ENCODE measurements at regions not wholly inside any gene's neighbourhood (a gene's known extent, or its start where the extent isn't known, plus 50 kb on each side); places are given as distances from the start of the nearest gene placed in this dataset.
"Not testable (repeated sequence)": the region's sequence is repeated elsewhere in the genome, so short reads cannot be mapped to it uniquely, and the experiment has no call there.

- no peak overlapping the region for H3K4me3 ChIP-seq (ENCODE audit: low read depth, low read length)
- peaks cover 10% of the 10 kb centered on the region for H3K4me1 ChIP-seq (ENCODE audit: control insufficient read depth, insufficient read depth, low read length)
- H3K9me3 ChIP-seq (ENCODE audit: control insufficient read depth, insufficient read depth, low read depth, low read length): no peaks in the 10 kb centered on the region
- H3K9ac ChIP-seq (ENCODE audit: low read length): no peak overlapping the region
- H3K36me3 ChIP-seq (ENCODE audit: control insufficient read depth, insufficient read depth, low read length): no peaks in the 10 kb centered on the region
- no peak overlapping the region for H3K27ac ChIP-seq (ENCODE audit: low read depth, low read length)
- H3K27me3 ChIP-seq (ENCODE audit: control insufficient read depth, insufficient read depth, low read length): no peaks in the 10 kb centered on the region; the same call in 1 of the 2 replicates
Observed at GRCh38 chr22:19658967-19659804, 55.1 kb upstream of the SEPTIN5 start.

GRCh38 chr22:19659805-19660345 lies 54.4 kb upstream of the SEPTIN5 start:
- Histone ChIP-seq H3K27ac (ENCODE audit: low read depth, low read length) (no peak overlapping the region), H3K36me3 (ENCODE audit: control insufficient read depth, insufficient read depth, low read length) (no peaks in the 10 kb centered on the region), H3K4me1 (ENCODE audit: control insufficient read depth, insufficient read depth, low read length) (peaks cover 5% of the 10 kb centered on the region; the same call in 1 of the 2 replicates), H3K4me3 (ENCODE audit: low read depth, low read length) (no peak overlapping the region), H3K9ac (ENCODE audit: low read length) (no peak overlapping the region), H3K27me3 (ENCODE audit: control insufficient read depth, insufficient read depth, low read length) (no peaks in the 10 kb centered on the region; the same call in 1 of the 2 replicates), H3K9me3 (ENCODE audit: control insufficient read depth, insufficient read depth, low read depth, low read length) (no peaks in the 10 kb centered on the region)

DNA sequence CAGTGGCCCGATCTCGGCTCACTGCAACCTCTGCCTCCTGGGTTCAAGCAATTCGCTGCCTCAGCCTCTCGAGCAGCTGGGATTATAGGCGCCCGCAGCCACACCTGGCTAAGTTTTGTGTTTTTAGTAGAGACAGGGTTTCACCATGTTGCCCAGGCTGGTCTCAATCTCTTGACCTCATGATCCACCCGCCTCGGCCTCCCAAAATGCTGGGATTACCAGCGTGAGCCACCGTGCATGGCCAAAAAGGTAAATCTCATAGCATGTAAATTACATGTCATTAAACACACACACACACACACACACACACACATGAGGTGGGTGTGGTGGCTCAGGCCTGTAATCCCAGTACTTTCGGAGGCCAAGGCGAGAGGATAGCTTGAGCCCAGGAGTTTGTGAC lies 53.7 kb upstream of the SEPTIN5 start:
- not testable (repeated sequence) for H3K4me1 ChIP-seq (ENCODE audit: control insufficient read depth, insufficient read depth, low read length); H3K9ac ChIP-seq (ENCODE audit: low read length); H3K27ac ChIP-seq (ENCODE audit: low read depth, low read length); H3K9me3 ChIP-seq (ENCODE audit: control insufficient read depth, insufficient read depth, low read depth, low read length); H3K27me3 ChIP-seq (ENCODE audit: control insufficient read depth, insufficient read depth, low read length); H3K4me3 ChIP-seq (ENCODE audit: low read depth, low read length); H3K36me3 ChIP-seq (ENCODE audit: control insufficient read depth, insufficient read depth, low read length)

DNA sequence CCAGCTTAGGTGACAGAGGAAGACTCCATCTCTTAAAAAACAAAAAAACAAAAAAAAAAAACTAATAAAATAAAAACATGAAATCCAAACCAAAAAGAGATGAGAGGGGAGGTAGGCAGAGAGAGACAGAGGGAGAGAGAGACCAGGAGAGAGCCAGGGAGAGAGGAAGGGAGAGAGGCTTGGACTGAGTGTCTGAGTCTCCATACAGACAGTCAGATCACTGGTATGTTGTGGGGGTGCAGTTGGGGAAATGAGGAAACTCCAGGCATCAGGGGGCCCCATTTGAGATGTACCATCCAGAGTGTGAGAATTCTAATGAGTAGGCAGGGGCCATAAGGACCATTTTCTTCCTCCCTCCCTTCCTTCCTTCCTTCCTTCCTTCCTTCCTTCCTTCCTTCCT lies 53.1 kb upstream of the SEPTIN5 start:
- no peak overlapping the region for H3K9ac ChIP-seq (ENCODE audit: low read length)
- H3K4me3 ChIP-seq (ENCODE audit: low read depth, low read length): no peak overlapping the region
- H3K36me3 ChIP-seq (ENCODE audit: control insufficient read depth, insufficient read depth, low read length): no peaks in the 10 kb centered on the region
- no peaks in the 10 kb centered on the region for H3K9me3 ChIP-seq (ENCODE audit: control insufficient read depth, insufficient read depth, low read depth, low read length)
- H3K4me1 ChIP-seq (ENCODE audit: control insufficient read depth, insufficient read depth, low read length): 0 out of 2 replicates have a peak, but pooled peaks cover 5% of the 10 kb centered on the region
- no peak overlapping the region for H3K27ac ChIP-seq (ENCODE audit: low read depth, low read length)
- no peaks in the 10 kb centered on the region; the same call in 1 of the 2 replicates for H3K27me3 ChIP-seq (ENCODE audit: control insufficient read depth, insufficient read depth, low read length)

DNA sequence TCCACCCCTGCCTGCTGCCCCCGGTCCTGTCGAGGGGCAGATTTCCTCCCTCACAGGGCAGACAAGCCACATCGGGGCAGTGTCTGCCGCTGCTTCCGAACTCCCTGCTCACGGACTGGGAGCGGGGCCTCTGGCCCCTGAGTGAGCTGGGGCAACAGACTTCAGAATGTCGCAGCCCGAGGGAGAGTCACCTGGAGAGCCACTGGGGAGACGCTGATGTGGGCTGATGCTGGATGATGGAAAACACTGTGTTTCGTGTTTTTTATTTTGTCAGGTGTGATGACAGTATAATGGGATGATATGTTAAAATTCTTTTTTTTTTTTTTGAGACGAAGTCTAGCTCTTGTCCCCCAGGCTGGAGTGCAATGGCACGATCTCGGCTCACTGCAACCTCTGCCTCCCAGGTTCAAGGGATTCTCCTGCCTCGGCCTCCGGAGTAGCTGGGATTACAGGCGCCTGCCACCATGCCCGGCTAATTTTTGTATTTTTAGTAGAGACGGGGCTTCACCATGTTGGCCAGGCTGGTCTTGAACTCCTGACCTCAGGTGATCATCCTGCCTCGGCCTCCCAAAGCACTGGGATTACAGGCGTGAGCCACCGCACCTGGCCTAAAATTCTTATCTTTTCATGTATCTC lies 52.1 kb upstream of the SEPTIN5 start:
- not testable (repeated sequence) for H3K27me3 ChIP-seq (ENCODE audit: control insufficient read depth, insufficient read depth, low read length); H3K9me3 ChIP-seq (ENCODE audit: control insufficient read depth, insufficient read depth, low read depth, low read length); H3K4me1 ChIP-seq (ENCODE audit: control insufficient read depth, insufficient read depth, low read length); H3K4me3 ChIP-seq (ENCODE audit: low read depth, low read length); H3K27ac ChIP-seq (ENCODE audit: low read depth, low read length); H3K36me3 ChIP-seq (ENCODE audit: control insufficient read depth, insufficient read depth, low read length); H3K9ac ChIP-seq (ENCODE audit: low read length)

DNA sequence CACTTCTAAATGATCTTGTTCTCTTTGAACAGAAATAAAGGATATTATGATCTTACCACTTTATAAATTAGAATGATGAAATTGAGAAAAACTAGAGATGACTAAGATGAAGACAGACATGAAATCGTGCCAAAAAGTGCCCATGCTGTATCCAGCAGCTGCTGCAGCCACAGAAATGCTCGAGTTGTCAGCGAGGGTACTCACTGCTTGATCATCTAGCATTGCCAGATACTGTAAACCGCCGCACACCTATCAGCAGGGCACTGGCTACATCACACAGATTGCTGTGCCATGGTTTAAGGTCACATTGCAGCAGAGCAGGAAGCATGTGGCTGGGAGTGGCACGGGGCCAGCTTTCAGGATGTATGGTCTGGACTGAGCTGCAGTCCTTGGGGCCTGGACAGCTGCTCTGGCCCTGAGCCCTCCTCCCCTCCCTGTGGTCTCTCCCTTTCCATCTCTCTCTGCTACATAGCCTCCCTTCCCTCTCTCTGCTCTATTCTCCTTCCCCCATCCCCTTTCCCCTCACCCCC lies 51.0 kb upstream of the SEPTIN5 start:
- no peaks in the 10 kb centered on the region; the same call in 1 of the 2 replicates for H3K27me3 ChIP-seq (ENCODE audit: control insufficient read depth, insufficient read depth, low read length)
- no peak overlapping the region for H3K4me3 ChIP-seq (ENCODE audit: low read depth, low read length)
- H3K4me1 ChIP-seq (ENCODE audit: control insufficient read depth, insufficient read depth, low read length): 0 out of 2 replicates have a peak, but pooled peaks cover 5% of the 10 kb centered on the region
- no peak overlapping the region for H3K9ac ChIP-seq (ENCODE audit: low read length)
- no peak overlapping the region for H3K27ac ChIP-seq (ENCODE audit: low read depth, low read length)
- H3K36me3 ChIP-seq (ENCODE audit: control insufficient read depth, insufficient read depth, low read length): no peaks in the 10 kb centered on the region
- no peaks in the 10 kb centered on the region for H3K9me3 ChIP-seq (ENCODE audit: control insufficient read depth, insufficient read depth, low read depth, low read length)

DNA sequence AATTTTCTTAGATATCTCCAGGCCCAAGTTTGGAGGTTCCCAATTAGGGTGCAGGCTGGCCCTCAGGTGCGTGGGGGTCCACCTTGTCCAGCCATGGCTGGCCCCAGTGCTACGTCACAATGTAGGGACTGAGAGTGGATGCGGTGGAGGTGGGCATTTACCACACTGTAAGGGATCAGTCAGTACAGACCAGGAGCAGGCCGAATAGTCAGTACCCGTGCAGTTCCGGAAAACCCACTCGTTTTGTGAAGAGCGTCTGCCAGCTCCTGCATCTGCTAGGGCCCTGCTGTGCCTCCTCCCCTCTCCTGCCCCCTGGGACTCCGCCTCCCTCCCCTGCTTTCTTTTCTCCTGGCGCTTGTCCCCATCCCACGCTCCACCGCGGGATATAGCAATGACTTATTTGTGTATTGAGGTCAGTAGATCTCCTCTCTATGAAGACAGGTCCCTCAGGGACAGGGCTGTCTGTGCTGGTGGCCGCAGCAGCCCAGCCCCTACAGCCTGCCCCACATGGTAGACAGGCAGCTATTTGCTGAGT lies 50.4 kb upstream of the SEPTIN5 start:
- 0 out of 2 replicates have a peak, but pooled peaks cover 5% of the 10 kb centered on the region for H3K4me1 ChIP-seq (ENCODE audit: control insufficient read depth, insufficient read depth, low read length)
- no peak overlapping the region for H3K9ac ChIP-seq (ENCODE audit: low read length)
- no peak overlapping the region for H3K4me3 ChIP-seq (ENCODE audit: low read depth, low read length)

GRCh38 chr22:19664406-19664805 lies 49.9 kb upstream of the SEPTIN5 start:
- no peaks in the 10 kb centered on the region for H3K9me3 ChIP-seq (ENCODE audit: control insufficient read depth, insufficient read depth, low read depth, low read length)
- H3K27me3 ChIP-seq (ENCODE audit: control insufficient read depth, insufficient read depth, low read length): no peaks in the 10 kb centered on the region; the same call in 1 of the 2 replicates
- no peaks in the 10 kb centered on the region for H3K36me3 ChIP-seq (ENCODE audit: control insufficient read depth, insufficient read depth, low read length)
- H3K27ac ChIP-seq (ENCODE audit: low read depth, low read length): no peak overlapping the region
- H3K4me1 ChIP-seq (ENCODE audit: control insufficient read depth, insufficient read depth, low read length): 0 out of 2 replicates have a peak, but pooled peaks cover 5% of the 10 kb centered on the region
- no peak overlapping the region for H3K9ac ChIP-seq (ENCODE audit: low read length)
- no peak overlapping the region for H3K4me3 ChIP-seq (ENCODE audit: low read depth, low read length)

More for the DNA sequence above, 50.4 kb upstream of the SEPTIN5 start:
- Histone ChIP-seq H3K27ac (ENCODE audit: low read depth, low read length) (no peak overlapping the region), H3K27me3 (ENCODE audit: control insufficient read depth, insufficient read depth, low read length) (no peaks in the 10 kb centered on the region; the same call in 1 of the 2 replicates), H3K36me3 (ENCODE audit: control insufficient read depth, insufficient read depth, low read length) (no peaks in the 10 kb centered on the region), H3K9me3 (ENCODE audit: control insufficient read depth, insufficient read depth, low read depth, low read length) (no peaks in the 10 kb centered on the region)
